Upper lobe of left lung (tissue), 6 donors: ENCODE measurements at regions not wholly inside any gene's neighbourhood (a gene's known extent, or its start where the extent isn't known, plus 50 kb on each side); places are given as distances from the start of the nearest gene placed in this dataset.

Experiments
- ATAC-seq, 2 donors: fragments of 200-7000 bp; cut with Tn5 transposase; one replicate each; pipeline ENCODE4 v1.9.1; 2022; ENCODE audit warnings: mild to moderate bottlenecking in 2 of 2, moderate library complexity in 2 of 2; ENCODE audit not compliant: low FRiP score in 2 of 2
- DNase-seq, 2 donors: peaks; one replicate each; pipeline ENCODE4 v3.0.0-alpha.2; 2019 to 2020
- H3K27ac ChIP-seq, 4 donors: fragments of 200-600 bp; sonication (generic); one replicate each; pipeline ENCODE4 v1.5.1; 2016 to 2019
- H3K27me3 ChIP-seq, 4 donors: fragments of 200-600 bp; sonication (generic); one replicate each; pipeline ENCODE4 v1.5.1; 2017 to 2019
- H3K36me3 ChIP-seq, 4 donors: fragments of 200-600 bp; sonication (generic); one replicate each; pipeline ENCODE4 v1.5.1; 2016 to 2019
- H3K4me1 ChIP-seq, 4 donors: fragments of 200-600 bp; sonication (generic); one replicate each; pipeline ENCODE4 v1.5.1; 2018 to 2019
- H3K4me3 ChIP-seq, 4 donors: fragments of 200-600 bp; sonication (generic); one replicate each; pipeline ENCODE4 v1.5.1; 2017 to 2019; ENCODE audit warnings: mild to moderate bottlenecking in 2 of 4, moderate library complexity in 1 of 4
- H3K9me3 ChIP-seq, 4 donors: fragments of 200-600 bp; sonication (generic); one replicate each; pipeline ENCODE4 v1.5.1; 2018 to 2019
- CTCF ChIP-seq, 6 experiments: fragments of 450-650 bp in 4 of 6; fragments of 200-600 bp in 2 of 6; sonication (generic) in 2 of 6; IDR thresholded peaks; one replicate each; pipeline ENCODE4 v1.5.1; 2016 to 2019; ENCODE audit warnings: antibody characterized with exemption in 6 of 6
- EP300 ChIP-seq, 4 donors: sonication (generic); formaldehyde crosslinking; IDR thresholded peaks; one replicate each; pipeline ENCODE4 v1.5.1; 2017; ENCODE audit warnings: antibody characterized with exemption in 4 of 4, control low read depth in 2 of 4
- POLR2A ChIP-seq, 4 donors: fragments of 450-650 bp; IDR thresholded peaks; one replicate each; pipeline ENCODE4 v1.5.1; 2016 to 2017; ENCODE audit warnings: antibody characterized with exemption in 4 of 4, mild to moderate bottlenecking in 2 of 4
- POLR2AphosphoS5 ChIP-seq, 2 donors: sonication (generic); formaldehyde crosslinking; IDR thresholded peaks; one replicate each; pipeline ENCODE4 v1.5.1; 2017; ENCODE audit warnings: antibody characterized with exemption in 2 of 2
- WGBS, 2 donors: methylation state at CpG; one replicate each; pipeline ENCODE4 v1.1.5; 2017 to 2018; 5-methylcytosine and 5-hydroxymethylcytosine counted together
- donor health status: DM: no; HTN: no; CAD: no; lungs with moderate emphysema.
- donor health status: DM: no; HTN: yes; CAD: no; lungs with severe emphysema.

- peak; percentile 29 to 85 for ATAC-seq
- peak in 1 of 2 donors; percentile 47 for DNase-seq
- H3K4me1 ChIP-seq, result no peaks in the 10 kb centered on the region
- no peaks in the 10 kb centered on the region for H3K27me3 ChIP-seq
- no peak overlapping the region for H3K27ac ChIP-seq
- H3K36me3 ChIP-seq, result no peaks in the 10 kb centered on the region
- peak in 1 of 4 donors; percentile 64 for TF ChIP-seq EP300 (IDR thresholded peaks at IDR 0.05)
- TF ChIP-seq POLR2AphosphoS5 (IDR thresholded peaks at IDR 0.05), result peak; percentile 39 to 43
- TF ChIP-seq CTCF (IDR thresholded peaks at IDR 0.05), result no peak
- no peak for TF ChIP-seq POLR2A (IDR thresholded peaks at IDR 0.05)
- WGBS, 2 donors, result 44 to 48% methylated on average over 5 of the region's 5 CpGs
- no peak overlapping the region for H3K4me3 ChIP-seq
- no peaks in the 10 kb centered on the region for H3K9me3 ChIP-seq
These were observed 682.1 kb upstream of the SOX9 start for GRCh38 chr17:71438631-71439146.

- peak in 1 of 2 donors; percentile 22 for DNase-seq
- H3K9me3 ChIP-seq, result no peaks in the 10 kb centered on the region
- H3K4me3 ChIP-seq, result no peak overlapping the region
- no peaks in the 10 kb centered on the region for H3K27me3 ChIP-seq
- no peak for TF ChIP-seq EP300 (IDR thresholded peaks at IDR 0.05)
- TF ChIP-seq POLR2A (IDR thresholded peaks at IDR 0.05), result no peak
- no peak for TF ChIP-seq CTCF (IDR thresholded peaks at IDR 0.05)
- 87 to 96% methylated on average over 4 to 9 of the region's 9 CpGs for WGBS, 2 donors
- ATAC-seq, result no peak
- no peaks in the 10 kb centered on the region for H3K36me3 ChIP-seq
- H3K4me1 ChIP-seq, result no peaks in the 10 kb centered on the region
- no peak overlapping the region for H3K27ac ChIP-seq
These were observed 680.3 kb upstream of the SOX9 start for GRCh38 chr17:71440513-71440912.

- TF ChIP-seq POLR2A (IDR thresholded peaks at IDR 0.05), result no peak
- ATAC-seq (no peak), DNase-seq (no peak)
- Histone ChIP-seq H3K9me3 (no peaks in the 10 kb centered on the region), H3K4me3 (no peak overlapping the region), H3K36me3 (no peaks in the 10 kb centered on the region), H3K27me3 (no peaks in the 10 kb centered on the region), H3K4me1 (no peaks in the 10 kb centered on the region), H3K27ac (no peak overlapping the region)
- WGBS, 2 donors, result 76 to 88% methylated on average over 6 of the region's 6 CpGs
These were observed 679.7 kb upstream of the SOX9 start for GRCh38 chr17:71441098-71441497.

- WGBS, 2 donors, result 66 to 71% methylated on average over 4 of the region's 4 CpGs
- TF ChIP-seq CTCF (IDR thresholded peaks at IDR 0.05) (no peak), POLR2A (IDR thresholded peaks at IDR 0.05) (no peak), POLR2AphosphoS5 (IDR thresholded peaks at IDR 0.05) (no peak), EP300 (IDR thresholded peaks at IDR 0.05) (no peak)
- DNase-seq, result no peak
These were observed 676.7 kb upstream of the SOX9 start for GRCh38 chr17:71444078-71444477.

GRCh38 chr17:71446645-71447437 is 674.0 kb upstream of the SOX9 start:
- no peak for ATAC-seq
- Histone ChIP-seq H3K36me3 (no peaks in the 10 kb centered on the region), H3K4me1 (no peaks in the 10 kb centered on the region), H3K27me3 (no peaks in the 10 kb centered on the region), H3K9me3 (no peaks in the 10 kb centered on the region), H3K27ac (no peak overlapping the region), H3K4me3 (no peak overlapping the region)
- DNase-seq, result no peak
- WGBS, 2 donors, result 79 to 83% methylated on average over 2 of the region's 2 CpGs
- TF ChIP-seq POLR2AphosphoS5 (IDR thresholded peaks at IDR 0.05) (no peak), EP300 (IDR thresholded peaks at IDR 0.05) (no peak), POLR2A (IDR thresholded peaks at IDR 0.05) (no peak), CTCF (IDR thresholded peaks at IDR 0.05) (no peak)

More at GRCh38 chr17:71444078-71444477, 676.7 kb upstream of the SOX9 start:
- Histone ChIP-seq H3K27me3 (no peaks in the 10 kb centered on the region), H3K4me1 (no peaks in the 10 kb centered on the region), H3K36me3 (no peaks in the 10 kb centered on the region), H3K4me3 (no peak overlapping the region), H3K9me3 (no peaks in the 10 kb centered on the region), H3K27ac (no peak overlapping the region)
- ATAC-seq, result no peak
